GM20431 (cell line): ENCODE measurements at regions not wholly inside any gene's neighbourhood (a gene's known extent, or its start where the extent isn't known, plus 50 kb on each side); places are given as distances from the start of the nearest gene placed in this dataset.
"Not testable (repeated sequence)": the region's sequence is repeated elsewhere in the genome, so short reads cannot be mapped to it uniquely, and the experiment has no call there.

Experiments used
- in situ Hi-C: fragments of 300-500 bp; cut with MseI, MboI; formaldehyde crosslinking; loops from one replicate; pipeline ENCODE4 v1.15.0; 2020; ENCODE audit warnings: low sequenced_read_pairs; ENCODE audit not compliant: unreplicated experiment

GRCh38 chr2:142531377-142531776 is 346.1 kb upstream of the KYNU start:
- in situ Hi-C loops, result no loop called here

DNA sequence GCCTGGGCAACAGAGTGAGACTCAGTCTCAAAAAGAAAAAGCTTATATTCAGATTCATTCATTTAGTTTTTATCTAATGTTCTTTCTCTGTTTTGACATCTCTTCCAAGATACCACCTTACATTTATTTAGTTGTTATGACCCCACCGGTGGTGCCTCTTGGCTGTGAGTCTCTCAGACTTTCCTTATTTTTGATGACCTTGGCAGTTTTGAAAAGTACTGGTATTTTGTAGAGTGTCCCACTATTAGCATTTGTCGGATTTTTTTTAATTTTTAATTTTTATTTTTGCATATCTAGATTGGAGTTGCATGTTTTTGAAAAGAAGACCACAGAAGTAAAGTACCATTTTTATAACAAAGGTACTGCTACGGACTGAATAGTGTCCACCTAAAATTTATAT is 351.7 kb upstream of the KYNU start:
- in situ Hi-C loops, result no loop called here

- in situ Hi-C loops, result no loop called here
These were observed 356.0 kb upstream of the KYNU start for GRCh38 chr2:142521492-142521891.

- in situ Hi-C loops, result no loop called here
These were observed 362.0 kb upstream of the KYNU start for GRCh38 chr2:142515493-142515892.

GRCh38 chr2:142509401-142509800 is 368.1 kb upstream of the KYNU start:
- in situ Hi-C loops, result no loop called here

DNA sequence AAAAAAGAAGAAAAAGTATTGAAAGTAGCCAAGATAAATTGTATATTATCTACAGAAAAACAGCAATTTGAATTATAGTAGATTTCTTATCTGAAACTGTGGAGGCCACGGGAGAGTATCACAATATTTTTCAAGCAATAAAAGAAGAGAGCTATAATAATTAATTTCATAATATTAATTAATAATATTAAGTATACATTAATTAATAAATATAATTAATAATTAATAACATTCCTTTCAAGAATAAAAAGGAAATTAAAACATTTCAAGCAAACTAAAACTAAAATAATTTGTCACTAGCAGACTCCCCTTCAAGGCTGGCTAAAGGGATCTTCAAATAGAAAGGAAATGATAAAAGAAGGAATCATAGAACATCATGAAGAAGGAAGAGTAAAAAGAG is 372.7 kb upstream of the KYNU start:
- in situ Hi-C loops, result no loop called here

GRCh38 chr2:142502402-142502801 is 371.6 kb upstream of the LRP1B start:
- in situ Hi-C loops, result no loop called here

- in situ Hi-C loops, result no loop called here
These were observed 364.3 kb upstream of the LRP1B start for GRCh38 chr2:142495141-142495540.

DNA sequence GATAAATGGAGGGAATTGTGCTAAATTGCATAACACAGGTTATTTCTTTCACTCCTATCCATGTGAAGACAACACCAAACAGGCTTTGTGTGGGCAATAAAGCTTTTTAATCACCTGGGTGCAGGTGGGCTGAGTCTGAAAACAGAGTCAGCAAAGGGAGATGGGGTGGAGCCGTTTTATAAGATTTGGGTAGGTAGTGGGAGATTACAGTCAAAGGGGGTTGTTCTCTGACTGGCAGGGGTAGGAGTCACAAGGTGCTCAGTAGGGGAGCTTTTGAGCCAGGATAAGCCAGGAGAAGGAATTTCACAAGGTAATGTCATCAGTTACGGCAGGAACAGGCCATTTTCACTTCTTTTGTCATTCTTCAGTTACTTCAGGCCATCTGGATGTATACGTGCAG is 358.8 kb upstream of the LRP1B start:
- in situ Hi-C loops, result not testable (repeated sequence)

GRCh38 chr2:142484111-142484510 is 353.3 kb upstream of the LRP1B start:
- in situ Hi-C loops, result no loop called here

GRCh38 chr2:142483653-142484052 is 352.8 kb upstream of the LRP1B start:
- in situ Hi-C loops, result no loop called here

GRCh38 chr2:142478206-142478605 is 347.4 kb upstream of the LRP1B start:
- in situ Hi-C loops, result no loop called here

DNA sequence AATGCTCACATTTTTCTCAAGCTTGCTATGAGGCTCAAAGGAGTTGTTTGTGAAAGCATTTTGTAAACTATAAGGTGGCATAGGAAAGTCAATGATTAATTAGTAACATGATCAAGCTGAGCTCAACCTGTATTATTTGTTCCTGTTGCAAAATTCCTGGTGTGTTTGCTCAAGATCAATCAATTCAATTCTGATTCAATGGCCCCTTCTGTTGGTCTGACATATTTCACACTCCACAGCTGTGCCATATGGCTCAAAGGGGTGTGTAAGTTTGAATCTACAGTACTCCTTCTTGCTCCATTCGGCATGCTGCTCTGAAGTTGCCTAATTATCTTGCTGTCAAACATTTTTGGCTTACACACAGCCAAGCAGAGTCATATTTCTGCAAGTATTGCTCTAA is 341.6 kb upstream of the LRP1B start:
- in situ Hi-C loops, result no loop called here

DNA sequence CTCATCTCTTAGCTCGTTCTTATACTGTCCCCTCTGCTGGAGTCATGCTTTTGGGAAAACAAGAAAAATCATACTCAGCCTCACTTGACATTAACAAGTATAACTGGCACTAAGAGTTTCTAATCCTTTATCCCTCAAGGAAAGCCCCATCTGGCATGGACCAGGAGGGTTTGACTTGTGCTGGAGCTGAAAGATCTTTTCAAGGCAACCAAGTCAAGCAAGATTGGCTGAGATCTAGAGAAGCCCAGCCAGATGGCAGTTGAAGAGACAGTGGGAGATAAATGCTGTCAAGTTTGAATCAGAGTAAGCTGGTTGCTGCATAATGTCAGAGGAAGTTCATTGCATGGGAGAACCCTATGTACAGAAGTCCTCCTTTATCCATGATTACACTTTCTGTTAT is 336.5 kb upstream of the LRP1B start:
- in situ Hi-C loops, result no loop called here

DNA sequence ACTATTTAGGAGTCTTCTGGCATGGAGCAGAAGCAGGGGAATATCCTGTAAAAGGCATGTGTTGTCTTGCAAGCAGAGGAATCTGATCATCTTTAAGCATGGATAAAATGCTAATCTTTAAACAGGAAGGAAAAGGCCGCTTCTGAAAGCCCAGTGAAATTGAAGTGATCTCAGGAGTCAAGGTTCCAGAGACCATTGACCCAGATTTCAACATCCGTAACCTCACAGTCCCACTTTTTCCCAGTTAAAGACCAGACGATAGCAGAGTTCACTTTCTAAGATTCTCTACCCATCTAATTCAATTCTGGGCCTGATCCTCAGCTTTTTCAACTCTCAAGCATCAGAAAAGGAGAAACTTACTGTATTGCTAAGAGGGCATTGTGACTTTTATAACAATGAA is 332.2 kb upstream of the LRP1B start:
- in situ Hi-C loops, result no loop called here

- in situ Hi-C loops, result no loop called here
These were observed 331.5 kb upstream of the LRP1B start for GRCh38 chr2:142462306-142462705.

GRCh38 chr2:142445551-142446072 is 314.8 kb upstream of the LRP1B start:
- in situ Hi-C loops, result no loop called here

DNA sequence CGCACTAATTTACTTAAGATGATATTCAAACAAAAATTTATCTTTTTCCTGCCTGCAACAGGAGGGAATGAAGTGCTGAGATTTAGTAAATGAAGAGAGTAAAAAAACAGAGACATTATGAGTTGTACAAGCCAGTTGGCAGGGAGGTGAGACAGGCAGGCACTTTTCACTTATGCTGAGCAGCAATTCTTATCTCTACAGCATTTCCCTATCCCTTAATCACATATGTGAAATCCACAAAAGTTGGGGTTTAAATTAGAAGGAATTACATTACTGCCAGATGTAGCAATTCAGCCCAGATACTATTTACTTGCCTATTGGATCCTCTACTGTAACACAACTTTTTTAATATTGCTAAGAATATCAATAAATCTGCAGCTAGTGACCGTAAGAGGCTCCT is 314.2 kb upstream of the LRP1B start:
- in situ Hi-C loops, result no loop called here

DNA sequence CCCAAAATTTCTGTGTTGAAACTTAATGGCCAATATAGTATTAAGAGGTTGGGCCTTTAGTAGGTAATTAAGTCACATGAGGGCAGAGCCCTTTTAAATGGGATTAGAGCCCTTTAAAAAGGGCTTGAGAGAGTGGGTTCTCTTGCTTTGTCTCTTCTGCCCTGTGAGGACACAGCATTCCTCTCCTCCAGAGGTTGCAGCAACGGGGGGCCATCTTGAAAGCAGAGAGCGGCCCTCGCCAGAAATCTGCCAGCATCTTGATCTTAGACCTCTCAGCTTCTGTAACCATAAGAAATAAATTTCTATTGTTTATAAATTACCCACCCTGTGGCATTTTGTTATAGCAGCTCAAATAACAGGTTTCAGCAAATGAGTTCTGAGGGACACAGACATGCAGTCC is 305.0 kb upstream of the LRP1B start:
- in situ Hi-C loops, result no loop called here

DNA sequence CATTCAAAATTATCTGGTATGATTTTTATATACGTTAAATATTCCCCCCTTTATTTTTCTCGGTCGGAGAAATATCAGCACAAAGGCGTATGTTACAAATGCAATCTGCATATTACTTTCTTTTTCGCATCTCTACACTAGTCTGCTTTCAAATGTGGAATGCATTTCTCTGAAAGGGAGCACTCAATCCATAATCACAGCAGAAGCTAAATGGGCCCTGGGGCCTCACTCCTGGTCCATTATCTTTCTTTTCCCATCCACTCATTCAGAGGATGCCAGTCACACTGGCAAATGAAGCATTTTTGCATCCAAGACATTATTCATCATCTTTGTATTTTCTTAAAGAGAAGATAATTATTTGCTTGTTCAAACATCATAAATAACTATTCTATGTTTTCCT is 295.2 kb upstream of the LRP1B start:
- in situ Hi-C loops, result no loop called here

DNA sequence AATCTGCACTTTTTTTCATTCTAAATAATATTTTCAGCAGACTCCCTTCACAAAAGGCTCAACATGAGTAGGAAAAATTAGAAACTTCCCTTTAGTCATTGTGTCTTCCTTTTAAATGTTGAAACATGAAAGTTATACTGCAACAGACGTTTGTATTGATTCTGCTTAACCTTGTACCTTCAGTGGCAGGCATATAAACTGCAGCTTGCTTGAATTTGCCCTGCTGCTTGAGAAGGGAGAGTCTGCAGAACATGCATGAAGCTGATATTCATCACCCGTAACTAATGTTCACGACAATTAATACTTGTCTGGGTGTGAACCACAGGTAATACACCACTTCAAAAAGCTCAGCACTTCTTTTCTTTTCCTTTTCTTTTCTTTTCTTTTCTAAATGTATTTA is 294.7 kb upstream of the LRP1B start:
- in situ Hi-C loops, result no loop called here

- in situ Hi-C loops, result no loop called here
These were observed 292.8 kb upstream of the LRP1B start for GRCh38 chr2:142423603-142424002.

- in situ Hi-C loops, result no loop called here
These were observed 292.0 kb upstream of the LRP1B start for GRCh38 chr2:142422769-142423168.
